H1 (cell line): ENCODE measurements at regions not wholly inside any gene's neighbourhood (a gene's known extent, or its start where the extent isn't known, plus 50 kb on each side); places are given as distances from the start of the nearest gene placed in this dataset.

Source experiments
- CTCF ChIA-PET: fragments of 300-600 bp; sonication (Branson Sonifier 250); formaldehyde crosslinking; loops from one replicate; lab custom pipeline; 2021; ENCODE audit not compliant: partially characterized antibody; lab: Charles Lee
- POLR2A ChIA-PET: fragments of 300-600 bp; sonication (Branson Sonifier 250); formaldehyde crosslinking; loops from one replicate; lab custom pipeline; 2021; ENCODE audit warnings: inconsistent platforms; ENCODE audit not compliant: partially characterized antibody; lab: Charles Lee
- DNase-seq, 2 experiments: peaks; one replicate each; pipeline versions ENCODE4 v3.0.0 to v3.0.0-alpha.2; 2010 to 2022; ENCODE audit warnings: low spot score in 2 of 2, low read depth in 1 of 2, mixed read lengths in 1 of 2
- FAIRE-seq: peaks from 2 replicates; lab custom pipeline; 2011; peaks lifted over from hg19 to GRCh38; lab: Jason Lieb, UNC
- H2AFZ ChIP-seq: 2 replicates; pipeline ENCODE4 v1.8.1; 2012; ENCODE audit warnings: low read length, inconsistent platforms
- H2AK5ac ChIP-seq: 2 replicates; pipeline ENCODE4 v1.6.1; 2013; ENCODE audit warnings: low read depth, low read length
- H2BK120ac ChIP-seq: replicated peaks from 2 replicates; pipeline ENCODE3; 2013; ENCODE audit warnings: low read depth, low read length, inconsistent platforms
- H2BK12ac ChIP-seq: 2 replicates; pipeline ENCODE4 v1.6.1; 2013; ENCODE audit warnings: low read depth, low read length
- H2BK15ac ChIP-seq: 2 replicates; pipeline ENCODE4 v1.6.1; 2013; ENCODE audit warnings: low read length
- H2BK20ac ChIP-seq: 2 replicates; pipeline ENCODE4 v1.6.1; 2013; ENCODE audit warnings: low read length
- H2BK5ac ChIP-seq: 2 replicates; pipeline ENCODE4 v1.6.1; 2013; ENCODE audit warnings: low read depth, low read length
- H3K14ac ChIP-seq: 2 replicates; pipeline ENCODE4 v1.6.1; 2013; ENCODE audit warnings: inconsistent platforms; ENCODE audit not compliant: insufficient read length
- H3K18ac ChIP-seq: 2 replicates; pipeline ENCODE4 v1.6.1; 2013; ENCODE audit warnings: low read length; ENCODE audit errors: extremely low read depth
- H3K23ac ChIP-seq: 2 replicates; pipeline ENCODE4 v1.6.1; 2013; ENCODE audit warnings: inconsistent platforms; ENCODE audit not compliant: insufficient read length
- H3K23me2 ChIP-seq: 2 replicates; pipeline ENCODE4 v1.6.1; 2013; ENCODE audit warnings: low read depth, low read length
- H3K27ac ChIP-seq: 2 replicates; pipeline ENCODE4 v1.6.1; 2011; ENCODE audit warnings: low read depth, low read length, inconsistent platforms
- H3K27me3 ChIP-seq, 4 experiments: replicated peaks in 1 of 4; 1 replicate in 1 of 4; 2 replicates in 3 of 4; pipeline versions ENCODE4 v1.6.1 to v1.8.1; 2011 to 2013; ENCODE audit warnings: low read length in 3 of 4, mild to moderate bottlenecking in 3 of 4, inconsistent platforms in 2 of 4, mixed read lengths in 2 of 4, moderate library complexity in 1 of 4; ENCODE audit not compliant: control insufficient read depth in 3 of 4, insufficient read depth in 3 of 4; ENCODE audit errors: extremely low read depth in 1 of 4
- H3K36me3 ChIP-seq, 4 experiments: 2 replicates each; pipeline versions ENCODE4 v1.6.1 to v1.8.1; 2011 to 2013; ENCODE audit warnings: mild to moderate bottlenecking in 4 of 4, low read length in 3 of 4, moderate library complexity in 2 of 4, control low read depth in 1 of 4, inconsistent platforms in 1 of 4; ENCODE audit not compliant: insufficient read depth in 4 of 4, control insufficient read depth in 2 of 4
- H3K4ac ChIP-seq: replicated peaks from 2 replicates; pipeline ENCODE3; 2013; ENCODE audit warnings: low read length, low read depth, mixed read lengths, inconsistent platforms; ENCODE audit not compliant: insufficient read length
- H3K4me1 ChIP-seq, 4 experiments: replicated peaks in 1 of 4; 1 replicate in 1 of 4; 2 replicates in 3 of 4; pipeline versions ENCODE4 v1.6.1 to v1.8.1; 2011 to 2013; ENCODE audit warnings: low read length in 3 of 4, inconsistent platforms in 2 of 4, mixed read lengths in 1 of 4; ENCODE audit not compliant: insufficient read depth in 4 of 4, control insufficient read depth in 3 of 4
- H3K4me2 ChIP-seq, 2 experiments: 2 replicates each; pipeline versions ENCODE4 v1.6.1 to v1.8.1; 2011 to 2013; ENCODE audit warnings: low read depth in 2 of 2, low read length in 2 of 2, control low read depth in 1 of 2, inconsistent platforms in 1 of 2, mild to moderate bottlenecking in 1 of 2; ENCODE audit not compliant: insufficient read depth in 1 of 2
- H3K4me3 ChIP-seq, 4 experiments: fragments of 200-600, 300-600 bp in 1 of 4; sonication (generic), shearing (Covaris generic), sonication (Bioruptor Twin) in 1 of 4; 2 replicates each; pipeline versions ENCODE4 v1.5.1 to v1.8.1; 2011 to 2016; ENCODE audit warnings: low read length in 4 of 4, low read depth in 3 of 4, control low read depth in 2 of 4, inconsistent platforms in 2 of 4, mild to moderate bottlenecking in 2 of 4, mixed read lengths in 1 of 4, moderate library complexity in 1 of 4; ENCODE audit not compliant: insufficient read depth in 2 of 4; ENCODE audit errors: extremely low read depth in 1 of 4
- H3K56ac ChIP-seq: replicated peaks from 2 replicates; pipeline ENCODE3; 2013; ENCODE audit warnings: low read depth, mild to moderate bottlenecking, mixed read lengths, low read length, inconsistent platforms; ENCODE audit not compliant: insufficient read length
- H3K79me1 ChIP-seq: 2 replicates; pipeline ENCODE4 v1.6.1; 2013; ENCODE audit warnings: low read depth, low read length, control low read depth
- H3K79me2 ChIP-seq, 2 experiments: 2 replicates each; pipeline versions ENCODE4 v1.6.1 to v1.8.1; 2012 to 2013; ENCODE audit warnings: low read length in 2 of 2, mild to moderate bottlenecking in 2 of 2, inconsistent platforms in 1 of 2; ENCODE audit not compliant: insufficient read depth in 2 of 2, control insufficient read depth in 1 of 2
- H3K9ac ChIP-seq, 4 experiments: replicated peaks in 1 of 4; 1 replicate in 1 of 4; 2 replicates in 3 of 4; pipeline versions ENCODE4 v1.6.1 to v1.8.1; 2011 to 2013; ENCODE audit warnings: low read depth in 3 of 4, low read length in 3 of 4, control low read depth in 2 of 4, mild to moderate bottlenecking in 2 of 4, moderate library complexity in 2 of 4, inconsistent platforms in 1 of 4; ENCODE audit errors: extremely low read depth in 1 of 4
- H3K9me3 ChIP-seq, 2 experiments: 2 replicates each; pipeline versions ENCODE4 v1.6.1 to v1.8.1; 2012 to 2013; ENCODE audit warnings: mild to moderate bottlenecking in 2 of 2, moderate library complexity in 2 of 2, control low read depth in 1 of 2, inconsistent platforms in 1 of 2, low read depth in 1 of 2, low read length in 1 of 2, mixed read lengths in 1 of 2; ENCODE audit not compliant: insufficient read depth in 2 of 2
- H4K20me1 ChIP-seq, 2 experiments: replicated peaks in 1 of 2; 2 replicates each; pipeline versions ENCODE3 to v1.8.1; 2011 to 2013; ENCODE audit warnings: inconsistent platforms in 2 of 2, low read length in 2 of 2, mild to moderate bottlenecking in 1 of 2; ENCODE audit not compliant: insufficient read depth in 2 of 2, control insufficient read depth in 1 of 2
- H4K5ac ChIP-seq: 2 replicates; pipeline ENCODE4 v1.6.1; 2013; ENCODE audit warnings: low read length, low read depth, mixed read lengths, inconsistent platforms; ENCODE audit not compliant: insufficient read length
- H4K8ac ChIP-seq: 2 replicates; pipeline ENCODE4 v1.8.0; 2013; ENCODE audit warnings: mild to moderate bottlenecking, moderate library complexity, low read length, inconsistent platforms; ENCODE audit not compliant: insufficient read depth; ENCODE audit errors: extremely low read depth
- H4K91ac ChIP-seq: replicated peaks from 2 replicates; pipeline ENCODE3; 2013; ENCODE audit warnings: low read length, mixed read lengths, inconsistent platforms; ENCODE audit not compliant: insufficient read length
- SIRT6 ChIP-seq: IDR thresholded peaks from one replicate; pipeline ENCODE4 v1.7.1; 2012; ENCODE audit warnings: low read length, inconsistent platforms
- WGBS, 2 experiments: shearing (Covaris generic) in 1 of 2; methylation state at CpG; one replicate each; pipeline versions ENCODE4 v1.1.6 to v1.1.7; 2013 to 2015; ENCODE audit warnings: low lambda C conversion rate in 2 of 2, mixed read lengths in 2 of 2, inconsistent platforms in 1 of 2, low coverage in 1 of 2, missing lambda C conversion rate in 1 of 2; ENCODE audit not compliant: insufficient replicate concordance in 2 of 2, insufficient coverage in 1 of 2, insufficient read length in 1 of 2; ENCODE audit errors: extremely low coverage in 1 of 2, missing lambda C conversion rate in 1 of 2; 5-methylcytosine and 5-hydroxymethylcytosine counted together

DNA sequence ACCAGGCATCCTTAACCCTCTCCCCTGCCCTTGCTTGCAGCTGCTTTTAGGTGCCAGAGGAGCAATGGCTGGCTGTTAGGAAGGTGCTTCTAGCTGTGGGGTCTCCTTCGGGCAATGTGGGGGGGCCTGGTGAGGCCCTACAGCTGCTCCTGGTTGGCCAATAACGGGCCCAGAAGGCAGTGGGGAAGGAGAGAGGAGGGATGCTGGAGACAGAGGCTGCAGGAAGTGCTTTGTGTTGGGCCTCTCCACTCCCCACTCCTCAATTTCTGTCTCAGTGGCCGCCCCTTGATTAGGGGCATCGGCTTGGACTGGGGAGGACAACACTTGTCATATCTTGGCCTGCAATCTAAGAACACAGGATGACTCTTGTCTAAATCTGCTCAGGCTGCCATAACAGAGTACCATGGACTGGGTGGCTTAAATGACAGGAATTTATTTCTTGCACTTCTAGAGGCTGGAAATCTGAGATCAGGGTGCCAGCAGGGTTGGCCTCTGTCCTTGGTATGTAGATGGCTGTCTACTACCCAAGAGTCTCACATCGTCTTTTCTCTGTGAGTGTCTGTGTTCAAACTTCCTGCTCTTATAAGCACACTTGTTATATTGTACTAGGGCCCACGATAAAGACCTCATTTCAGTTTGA is 374.3 kb downstream of the MID1IP1 start:
- Histone ChIP-seq H2BK15ac (no peak overlapping the region), H3K9ac (no peak overlapping the region), H4K20me1 (no peaks in the 10 kb centered on the region), H2BK12ac (no peak overlapping the region), H2AK5ac (no peak overlapping the region), H2BK5ac (no peak overlapping the region), H3K36me3 (no peaks in the 10 kb centered on the region), H3K27ac (no peak overlapping the region), H4K5ac (no peak overlapping the region), H3K56ac (no peak overlapping the region), H4K91ac (no peak overlapping the region), H3K4me1 (peaks cover 0 to 11% (median 2%) of the 10 kb centered on the region in 4 experiments; a peak in 4 of 7 replicates), H3K18ac (no peak overlapping the region), H4K8ac (no peak overlapping the region), H3K4ac (no peak overlapping the region), H3K14ac (no peak overlapping the region), H3K79me2 (no peaks in the 10 kb centered on the region), H3K27me3 (no peaks in the 10 kb centered on the region), H2BK20ac (no peak overlapping the region), H3K23me2 (no peaks in the 10 kb centered on the region), H3K23ac (no peak overlapping the region), H2AFZ (no peak overlapping the region), H2BK120ac (no peak overlapping the region), H3K4me2 (no peak overlapping the region), H3K4me3 (no peak overlapping the region), H3K9me3 (no peaks in the 10 kb centered on the region), H3K79me1 (no peaks in the 10 kb centered on the region)
- POLR2A ChIA-PET = no interaction called here
- WGBS, 2 experiments = 78% methylated on average over 4 of the region's 6 CpGs; no CpG with 5 or more reads in 1 of the 2 experiments
- DNase-seq = no peak
- CTCF ChIA-PET = interaction anchor here (1.1 kb wide), 1 partner anchor 27 kb away, joined by 3 read pairs; no protein-coding TSS in a partner anchor
- FAIRE-seq = no peak
- no peak for TF ChIP-seq SIRT6
